ENCODE measurements at regions not wholly inside any gene's neighbourhood (a gene's known extent, or its start where the extent isn't known, plus 50 kb on each side); places are given as distances from the start of the nearest gene placed in this dataset.

- no peak for FAIRE-seq
- no peaks in the 10 kb centered on the region for H3K36me3 ChIP-seq (ENCODE audit: control insufficient read depth in 3 of 3, insufficient read depth in 2 of 3, low read depth in 1 of 3, low read length in 3 of 3)
- no peak for DNase-seq
Observed at GRCh38 chr14:22458737-22459136, 130.3 kb downstream of the DAD1 start.

GRCh38 chr14:22456998-22457594, 131.9 kb downstream of the DAD1 start:
- Histone ChIP-seq H3K27me3 (ENCODE audit: control insufficient read depth in 3 of 3, insufficient read depth in 3 of 3, low read length in 3 of 3) (peaks cover 0 to 3% (median 0%) of the 10 kb centered on the region in 3 donors), H3K4me1 (ENCODE audit: control insufficient read depth in 3 of 3, insufficient read depth in 2 of 3, low read depth in 1 of 3, low read length in 2 of 3) (no peaks in the 10 kb centered on the region), H3K27ac (ENCODE audit: low read depth in 1 of 3, low read length in 2 of 3) (no peak overlapping the region), H3K36me3 (ENCODE audit: control insufficient read depth in 3 of 3, insufficient read depth in 2 of 3, low read depth in 1 of 3, low read length in 3 of 3) (no peaks in the 10 kb centered on the region), H3K9me3 (ENCODE audit: control insufficient read depth in 2 of 2, insufficient read depth in 1 of 2, low read depth in 1 of 2, low read length in 1 of 2) (no peaks in the 10 kb centered on the region), H3K4me3 (ENCODE audit: low read depth in 1 of 3, low read length in 3 of 3) (no peak overlapping the region)
- no peak for FAIRE-seq
- 63 to 69% (median 64%) methylated on average over 2 of the region's 2 CpGs for WGBS, 3 donors
- no peak for DNase-seq

More at GRCh38 chr14:22458737-22459136, 130.3 kb downstream of the DAD1 start:
- Histone ChIP-seq H3K4me1 (ENCODE audit: control insufficient read depth in 3 of 3, insufficient read depth in 2 of 3, low read depth in 1 of 3, low read length in 2 of 3) (no peaks in the 10 kb centered on the region), H3K9me3 (ENCODE audit: control insufficient read depth in 2 of 2, insufficient read depth in 1 of 2, low read depth in 1 of 2, low read length in 1 of 2) (no peaks in the 10 kb centered on the region), H3K27me3 (ENCODE audit: control insufficient read depth in 3 of 3, insufficient read depth in 3 of 3, low read length in 3 of 3) (no peaks in the 10 kb centered on the region), H3K4me3 (ENCODE audit: low read depth in 1 of 3, low read length in 3 of 3) (no peak overlapping the region), H3K27ac (ENCODE audit: low read depth in 1 of 3, low read length in 2 of 3) (no peak overlapping the region)
- WGBS, 3 donors, result 91 to 97% (median 96%) methylated on average over 2 of the region's 2 CpGs

GRCh38 chr14:22456421-22456820, 132.6 kb downstream of the DAD1 start:
- DNase-seq, result no peak
- FAIRE-seq, result no peak
- H3K27ac ChIP-seq (ENCODE audit: low read depth in 1 of 3, low read length in 2 of 3), result no peak overlapping the region
- H3K9me3 ChIP-seq (ENCODE audit: control insufficient read depth in 2 of 2, insufficient read depth in 1 of 2, low read depth in 1 of 2, low read length in 1 of 2), result no peaks in the 10 kb centered on the region
- WGBS, 3 donors, result 73 to 83% (median 83%) methylated on average over 3 of the region's 3 CpGs
- H3K4me3 ChIP-seq (ENCODE audit: low read depth in 1 of 3, low read length in 3 of 3), result no peak overlapping the region
- peaks cover 0 to 3% (median 0%) of the 10 kb centered on the region in 3 donors for H3K27me3 ChIP-seq (ENCODE audit: control insufficient read depth in 3 of 3, insufficient read depth in 3 of 3, low read length in 3 of 3)
- H3K36me3 ChIP-seq (ENCODE audit: control insufficient read depth in 3 of 3, insufficient read depth in 2 of 3, low read depth in 1 of 3, low read length in 3 of 3), result no peaks in the 10 kb centered on the region
- H3K4me1 ChIP-seq (ENCODE audit: control insufficient read depth in 3 of 3, insufficient read depth in 2 of 3, low read depth in 1 of 3, low read length in 2 of 3), result no peaks in the 10 kb centered on the region

- no peak overlapping the region for H3K4me3 ChIP-seq (ENCODE audit: low read depth in 1 of 3, low read length in 3 of 3)
- peaks cover 0 to 3% (median 0%) of the 10 kb centered on the region in 3 donors for H3K27me3 ChIP-seq (ENCODE audit: control insufficient read depth in 3 of 3, insufficient read depth in 3 of 3, low read length in 3 of 3)
- H3K27ac ChIP-seq (ENCODE audit: low read depth in 1 of 3, low read length in 2 of 3), result no peak overlapping the region
- WGBS, 3 donors, result 25 to 64% (median 44%) methylated on average over 4 of the region's 4 CpGs
- DNase-seq, result no peak
- FAIRE-seq, result no peak
- H3K36me3 ChIP-seq (ENCODE audit: control insufficient read depth in 3 of 3, insufficient read depth in 2 of 3, low read depth in 1 of 3, low read length in 3 of 3), result no peaks in the 10 kb centered on the region
- no peaks in the 10 kb centered on the region for H3K9me3 ChIP-seq (ENCODE audit: control insufficient read depth in 2 of 2, insufficient read depth in 1 of 2, low read depth in 1 of 2, low read length in 1 of 2)
- no peaks in the 10 kb centered on the region for H3K4me1 ChIP-seq (ENCODE audit: control insufficient read depth in 3 of 3, insufficient read depth in 2 of 3, low read depth in 1 of 3, low read length in 2 of 3)
Observed at GRCh38 chr14:22452330-22452729, 136.7 kb downstream of the DAD1 start.

- Histone ChIP-seq H3K4me1 (ENCODE audit: control insufficient read depth in 3 of 3, insufficient read depth in 2 of 3, low read depth in 1 of 3, low read length in 2 of 3) (no peaks in the 10 kb centered on the region), H3K36me3 (ENCODE audit: control insufficient read depth in 3 of 3, insufficient read depth in 2 of 3, low read depth in 1 of 3, low read length in 3 of 3) (no peaks in the 10 kb centered on the region), H3K27me3 (ENCODE audit: control insufficient read depth in 3 of 3, insufficient read depth in 3 of 3, low read length in 3 of 3) (peaks cover 0 to 3% (median 0%) of the 10 kb centered on the region in 3 donors), H3K27ac (ENCODE audit: low read depth in 1 of 3, low read length in 2 of 3) (no peak overlapping the region), H3K4me3 (ENCODE audit: low read depth in 1 of 3, low read length in 3 of 3) (no peak overlapping the region), H3K9me3 (ENCODE audit: control insufficient read depth in 2 of 2, insufficient read depth in 1 of 2, low read depth in 1 of 2, low read length in 1 of 2) (no peaks in the 10 kb centered on the region)
- no peak for DNase-seq
- WGBS, 3 donors, result 72 to 82% (median 79%) methylated on average over 7 of the region's 7 CpGs
- FAIRE-seq, result no peak
Observed at GRCh38 chr14:22450266-22450665, 138.8 kb downstream of the DAD1 start.

GRCh38 chr14:22449600-22449905, 139.5 kb downstream of the DAD1 start:
- Histone ChIP-seq H3K27me3 (ENCODE audit: control insufficient read depth in 3 of 3, insufficient read depth in 3 of 3, low read length in 3 of 3) (peaks cover 0 to 3% (median 0%) of the 10 kb centered on the region in 3 donors), H3K36me3 (ENCODE audit: control insufficient read depth in 3 of 3, insufficient read depth in 2 of 3, low read depth in 1 of 3, low read length in 3 of 3) (no peaks in the 10 kb centered on the region), H3K4me3 (ENCODE audit: low read depth in 1 of 3, low read length in 3 of 3) (no peak overlapping the region), H3K9me3 (ENCODE audit: control insufficient read depth in 2 of 2, insufficient read depth in 1 of 2, low read depth in 1 of 2, low read length in 1 of 2) (no peaks in the 10 kb centered on the region), H3K27ac (ENCODE audit: low read depth in 1 of 3, low read length in 2 of 3) (no peak overlapping the region), H3K4me1 (ENCODE audit: control insufficient read depth in 3 of 3, insufficient read depth in 2 of 3, low read depth in 1 of 3, low read length in 2 of 3) (no peaks in the 10 kb centered on the region)
- DNase-seq (no peak), FAIRE-seq (no peak)
- 79 to 94% (median 83%) methylated on average over 2 of the region's 2 CpGs for WGBS, 3 donors

- no peaks in the 10 kb centered on the region for H3K9me3 ChIP-seq (ENCODE audit: control insufficient read depth in 2 of 2, insufficient read depth in 1 of 2, low read depth in 1 of 2, low read length in 1 of 2)
- H3K36me3 ChIP-seq (ENCODE audit: control insufficient read depth in 3 of 3, insufficient read depth in 2 of 3, low read depth in 1 of 3, low read length in 3 of 3), result no peaks in the 10 kb centered on the region
- no peak for FAIRE-seq
- H3K4me1 ChIP-seq (ENCODE audit: control insufficient read depth in 3 of 3, insufficient read depth in 2 of 3, low read depth in 1 of 3, low read length in 2 of 3), result no peaks in the 10 kb centered on the region
- 76 to 88% (median 84%) methylated on average over 4 of the region's 4 CpGs for WGBS, 3 donors
- DNase-seq, result no peak
- H3K27ac ChIP-seq (ENCODE audit: low read depth in 1 of 3, low read length in 2 of 3), result peak overlapping the region in 1 of 3 donors; percentile 5
- H3K4me3 ChIP-seq (ENCODE audit: low read depth in 1 of 3, low read length in 3 of 3), result no peak overlapping the region
- peaks cover 0 to 7% (median 0%) of the 10 kb centered on the region in 3 donors for H3K27me3 ChIP-seq (ENCODE audit: control insufficient read depth in 3 of 3, insufficient read depth in 3 of 3, low read length in 3 of 3)
Observed at GRCh38 chr14:22448905-22449599, 140.0 kb downstream of the DAD1 start.

GRCh38 chr14:22448035-22448904, 140.8 kb downstream of the DAD1 start:
- Histone ChIP-seq H3K4me1 (ENCODE audit: control insufficient read depth in 3 of 3, insufficient read depth in 2 of 3, low read depth in 1 of 3, low read length in 2 of 3) (no peaks in the 10 kb centered on the region), H3K9me3 (ENCODE audit: control insufficient read depth in 2 of 2, insufficient read depth in 1 of 2, low read depth in 1 of 2, low read length in 1 of 2) (no peaks in the 10 kb centered on the region), H3K36me3 (ENCODE audit: control insufficient read depth in 3 of 3, insufficient read depth in 2 of 3, low read depth in 1 of 3, low read length in 3 of 3) (no peaks in the 10 kb centered on the region), H3K27ac (ENCODE audit: low read depth in 1 of 3, low read length in 2 of 3) (peak overlapping the region in 1 of 3 donors; percentile 5), H3K4me3 (ENCODE audit: low read depth in 1 of 3, low read length in 3 of 3) (no peak overlapping the region), H3K27me3 (ENCODE audit: control insufficient read depth in 3 of 3, insufficient read depth in 3 of 3, low read length in 3 of 3) (peaks cover 0 to 7% (median 0%) of the 10 kb centered on the region in 3 donors)
- no peak for DNase-seq
- no peak for FAIRE-seq
- 75 to 76% (median 76%) methylated on average over 10 of the region's 10 CpGs for WGBS, 3 donors
